LoVo (cell line): ENCODE measurements at regions not wholly inside any gene's neighbourhood (a gene's known extent, or its start where the extent isn't known, plus 50 kb on each side); places are given as distances from the start of the nearest gene placed in this dataset.

Experiments used
- DNase-seq: peaks from one replicate; pipeline ENCODE4 v3.0.0-alpha.2; 2016; ENCODE audit warnings: low spot score

DNA sequence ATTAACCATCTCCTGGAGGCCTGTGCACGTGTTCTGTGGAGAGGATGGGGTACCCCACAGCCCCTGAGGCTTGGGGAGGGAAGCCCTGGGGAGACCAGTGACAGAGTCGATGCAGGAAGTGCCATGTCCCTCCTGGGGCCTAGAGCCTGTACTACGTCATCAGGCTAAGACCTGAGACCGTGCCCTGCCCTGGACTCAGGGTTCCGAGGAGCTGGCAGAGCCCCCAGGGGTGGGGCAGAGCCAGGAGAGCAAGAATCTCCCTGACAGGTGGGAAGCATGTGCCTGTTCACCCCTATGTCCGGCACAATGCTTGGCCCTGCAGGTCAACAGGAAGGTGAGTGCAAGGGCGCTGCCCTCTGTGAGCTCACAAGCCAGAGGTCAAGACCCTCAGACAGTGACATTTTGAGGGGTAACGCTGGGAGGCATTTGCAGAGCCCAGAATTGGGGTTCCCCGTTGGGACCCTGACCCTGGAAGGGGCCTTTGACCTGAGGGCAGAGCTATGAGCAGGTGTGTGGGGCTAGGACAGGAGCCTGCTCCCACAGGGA is 781.6 kb downstream of the BRD1 start:
- DNase-seq = no peak

DNA sequence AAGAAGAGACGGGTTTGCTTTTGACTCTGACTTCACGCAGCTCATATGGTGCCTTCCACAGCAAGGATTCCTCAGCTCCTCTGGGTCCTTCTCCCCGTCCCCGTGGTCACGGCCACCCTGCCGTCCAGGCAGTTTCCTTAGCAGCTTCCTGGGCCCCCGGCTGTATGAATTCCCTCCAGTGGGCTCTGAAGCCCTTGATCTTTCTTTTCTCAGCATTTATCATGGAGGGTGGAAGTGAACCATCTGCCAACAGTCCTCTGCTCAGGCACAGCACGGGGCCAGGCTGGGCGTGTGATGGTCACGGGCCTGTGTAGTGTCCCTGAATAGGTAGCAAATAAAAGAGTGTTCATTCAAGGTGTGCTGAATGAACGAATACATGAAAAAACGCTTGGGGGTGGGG is 782.4 kb downstream of the BRD1 start:
- DNase-seq = no peak

DNA sequence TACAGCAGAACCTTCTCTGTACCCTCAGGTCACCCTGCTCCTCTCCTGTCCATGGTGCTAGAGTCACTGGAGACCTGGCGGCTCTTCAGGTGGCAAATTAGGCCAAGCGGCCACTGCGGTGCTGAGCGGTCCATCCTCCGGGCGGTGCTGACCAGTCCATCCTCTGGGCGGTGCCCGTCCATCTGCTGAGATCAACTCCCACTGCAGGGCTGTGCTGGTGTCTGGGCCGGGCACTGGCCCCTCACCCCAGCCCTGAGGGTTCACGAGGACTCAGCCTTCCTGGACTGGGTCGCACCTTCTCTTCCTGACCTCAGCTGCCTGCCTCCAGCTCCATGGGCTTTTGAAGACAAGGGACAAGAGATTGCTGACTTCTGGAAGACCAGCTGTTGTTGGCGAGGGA is 782.9 kb downstream of the BRD1 start:
- DNase-seq = no peak

DNA sequence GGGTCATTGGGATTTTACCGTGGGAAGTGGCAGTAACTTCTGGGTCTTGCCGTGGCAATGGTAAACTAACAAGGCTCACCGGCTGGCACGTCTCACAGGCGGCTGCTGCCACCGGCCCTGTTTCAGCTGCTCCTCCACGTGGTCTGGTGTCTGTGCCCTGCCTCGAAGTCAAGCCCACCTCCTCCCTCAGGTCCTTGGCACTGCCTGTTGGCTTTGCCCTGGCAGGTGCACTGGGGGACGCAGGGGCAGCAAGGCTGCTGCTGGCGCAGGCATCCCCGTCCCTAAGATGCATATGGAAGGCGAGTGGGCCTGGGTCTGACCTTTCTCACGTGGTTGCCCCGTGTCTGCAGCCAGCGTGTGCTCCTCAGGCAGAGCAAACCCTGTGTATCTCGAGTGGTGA is 783.6 kb downstream of the BRD1 start:
- DNase-seq = no peak

DNA sequence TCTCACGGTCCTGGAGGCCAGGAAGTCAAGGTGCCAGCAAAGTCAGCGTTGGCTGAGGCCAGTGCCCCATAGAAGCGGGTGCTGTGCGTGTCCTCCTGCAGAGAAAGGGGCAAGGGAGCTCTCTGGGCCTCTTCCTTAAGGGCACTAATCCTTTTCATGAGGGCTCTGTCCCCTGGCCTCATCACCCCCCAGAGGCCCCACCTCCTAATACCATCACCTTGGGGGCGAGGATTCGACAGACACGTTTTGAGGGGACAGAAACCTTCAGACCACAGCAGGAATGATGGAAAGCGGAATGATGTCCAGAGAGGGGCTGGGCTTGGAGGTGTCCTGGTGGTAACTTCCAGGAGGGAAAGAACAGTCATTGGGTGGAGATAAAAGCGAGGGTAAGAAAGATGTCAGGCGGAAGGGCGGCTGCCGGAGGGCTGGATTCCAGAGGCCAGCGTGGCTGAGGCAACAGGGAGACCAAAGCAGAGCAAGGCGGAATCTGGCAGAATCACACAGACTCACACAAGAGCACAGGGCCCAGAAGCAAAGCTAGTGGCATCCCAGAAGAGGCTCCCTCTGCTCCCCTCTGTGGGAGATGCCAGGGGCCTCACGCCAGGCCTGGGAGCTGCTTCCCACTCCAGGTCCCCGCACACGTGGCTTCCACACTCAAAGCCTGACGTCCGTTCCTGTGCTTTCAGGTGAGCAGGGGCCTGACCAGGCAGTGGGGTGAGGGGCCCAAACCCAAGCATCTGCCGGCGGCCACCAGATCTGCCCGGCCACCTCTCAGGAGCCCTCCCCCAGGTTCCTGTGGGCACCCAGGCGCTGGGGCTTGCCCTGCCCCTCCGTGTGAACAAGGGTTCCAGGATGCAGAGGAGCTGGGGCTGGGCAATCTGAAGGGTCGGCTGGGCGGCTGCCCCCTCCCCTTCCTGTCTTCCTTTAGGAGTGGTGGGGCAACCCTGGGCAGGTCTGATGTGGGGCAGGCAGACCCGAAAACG is 784.5 kb downstream of the BRD1 start:
- no peak for DNase-seq

DNA sequence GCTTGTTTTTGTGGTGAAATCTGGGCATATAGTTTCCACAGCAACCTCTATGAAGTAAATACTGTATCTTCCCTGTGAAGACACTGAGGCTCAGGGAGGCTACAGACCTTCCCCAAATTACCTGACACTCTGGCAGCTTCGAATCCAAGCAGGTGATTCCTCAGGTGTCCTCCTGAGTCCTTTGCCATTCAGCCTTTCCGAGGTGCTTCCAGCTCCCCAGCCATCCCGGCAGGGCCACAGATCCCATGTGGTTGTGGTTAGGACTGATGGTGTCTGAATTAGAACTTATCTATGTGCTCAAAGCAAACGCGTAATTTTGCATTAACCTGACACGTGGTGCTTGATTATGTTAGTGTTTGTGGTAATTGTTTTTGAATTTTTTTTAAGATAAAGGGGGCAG is 785.6 kb downstream of the BRD1 start:
- no peak for DNase-seq

DNA sequence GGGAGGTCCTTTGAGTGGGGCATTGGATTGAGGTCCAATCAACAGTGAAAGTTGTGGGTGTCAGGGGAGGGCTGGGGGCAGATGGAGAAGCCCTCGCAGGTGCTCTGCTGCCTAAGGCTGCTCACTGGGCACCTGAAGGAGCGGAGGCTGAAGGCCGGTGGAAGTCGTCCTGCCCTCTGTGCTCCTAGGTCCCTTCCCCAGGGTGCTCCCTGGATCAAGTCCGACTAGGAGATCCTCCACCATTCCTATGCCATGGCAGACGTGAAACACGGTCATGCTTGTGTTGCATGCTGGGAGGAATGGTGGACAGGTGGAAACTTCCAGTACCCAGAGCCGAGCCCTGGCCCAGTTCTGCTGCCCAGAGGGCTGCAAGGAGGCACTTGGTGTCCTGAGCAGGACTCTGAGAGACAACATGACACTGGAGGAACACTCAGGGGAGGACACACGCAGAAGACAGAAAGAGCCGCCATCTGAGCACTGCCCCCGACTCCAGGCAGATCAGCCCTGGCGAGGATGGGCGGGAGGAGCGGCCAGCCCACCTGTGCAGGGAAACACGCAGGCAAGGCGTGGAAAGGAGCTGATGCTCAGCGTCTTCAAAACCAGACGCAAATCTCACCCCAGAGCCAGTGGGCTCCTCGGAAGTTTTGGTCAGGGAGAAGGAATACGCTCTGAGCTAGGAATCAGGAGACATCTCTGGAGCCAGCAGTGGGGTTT is 786.8 kb downstream of the BRD1 start:
- no peak for DNase-seq

DNA sequence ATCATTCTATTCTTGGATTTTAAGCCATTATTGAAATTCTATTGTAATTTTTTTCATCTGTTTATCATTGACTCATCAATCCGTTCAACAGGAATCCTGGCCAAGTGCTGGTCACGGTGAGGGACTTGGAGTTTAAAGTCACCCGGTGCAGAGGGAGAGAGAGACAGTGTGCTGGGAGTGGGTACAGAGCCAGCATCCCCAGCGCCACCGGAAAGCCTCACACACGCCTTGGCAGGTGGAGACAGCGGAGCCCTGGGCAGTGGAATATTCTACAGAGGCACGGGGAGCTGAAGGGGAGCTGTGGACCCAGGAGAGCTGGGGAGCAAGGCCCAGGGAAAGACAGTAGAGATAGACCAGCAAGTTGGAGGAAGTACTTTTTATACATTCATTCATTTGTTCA is 787.6 kb downstream of the BRD1 start:
- no peak for DNase-seq

DNA sequence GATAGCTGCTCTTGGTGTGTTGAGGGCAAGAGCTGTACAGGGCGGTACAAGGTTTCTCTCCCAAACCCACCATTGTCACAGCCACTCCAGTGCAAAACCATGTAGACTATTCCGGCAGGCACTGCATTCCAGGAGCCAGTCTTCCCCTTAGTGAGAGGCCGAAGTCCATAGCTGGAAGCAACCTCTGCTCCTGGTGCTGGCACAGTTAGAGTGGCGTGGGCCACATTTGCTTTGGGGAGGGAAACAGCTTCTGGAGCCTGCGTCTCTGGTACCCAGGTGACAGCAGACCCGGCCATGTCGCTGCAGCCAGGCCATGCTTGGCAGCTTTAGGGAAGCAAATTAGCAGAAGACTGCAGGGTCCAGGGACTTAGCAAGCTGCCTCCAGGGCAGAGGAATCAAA is 788.0 kb downstream of the BRD1 start:
- DNase-seq = no peak

DNA sequence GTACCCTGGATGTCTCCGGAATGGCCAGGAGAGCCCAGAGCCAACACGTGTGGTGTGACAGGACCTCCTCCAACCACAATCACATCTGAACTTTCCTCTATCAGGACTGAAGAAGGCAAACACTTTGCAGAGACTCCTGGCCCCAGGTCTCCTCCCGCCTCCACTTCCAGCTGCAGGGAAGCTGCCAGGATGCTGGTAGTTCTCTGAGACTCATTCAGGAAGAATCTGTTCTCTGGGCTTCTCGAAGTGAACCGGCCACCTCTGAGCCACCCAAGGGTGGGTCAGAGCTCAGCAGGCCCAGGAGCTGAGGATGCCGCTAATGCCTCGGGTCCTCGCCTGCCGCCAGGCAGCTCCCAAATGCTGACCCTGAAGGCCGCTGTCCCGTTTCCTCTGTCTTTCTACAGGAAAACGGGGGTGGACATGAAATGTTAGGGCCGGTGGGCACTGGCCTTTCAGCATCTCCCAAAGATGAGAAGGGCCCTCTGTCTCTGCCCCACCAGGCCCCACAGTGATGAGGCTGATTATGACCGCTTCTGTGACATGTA is 789.9 kb downstream of the BRD1 start:
- no peak for DNase-seq

DNA sequence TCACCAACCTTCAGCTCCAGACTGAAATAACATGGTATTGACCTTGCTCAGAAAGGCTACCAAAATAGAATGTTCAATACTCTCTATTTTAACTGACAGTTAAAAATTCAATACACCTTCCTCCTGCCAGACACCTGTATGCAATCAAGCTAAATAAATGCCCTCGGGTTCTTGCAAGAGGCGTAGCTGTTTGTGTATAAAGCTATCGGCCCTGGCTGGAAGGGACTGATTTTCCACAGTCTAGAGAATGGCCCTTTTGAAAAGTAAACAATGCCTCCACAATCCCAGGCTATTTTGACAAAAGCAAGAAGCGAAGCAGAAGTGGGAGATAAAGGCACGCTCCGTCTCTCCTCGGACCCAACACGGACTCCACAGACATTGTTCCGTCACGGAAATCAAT is 791.2 kb downstream of the BRD1 start:
- no peak for DNase-seq

DNA sequence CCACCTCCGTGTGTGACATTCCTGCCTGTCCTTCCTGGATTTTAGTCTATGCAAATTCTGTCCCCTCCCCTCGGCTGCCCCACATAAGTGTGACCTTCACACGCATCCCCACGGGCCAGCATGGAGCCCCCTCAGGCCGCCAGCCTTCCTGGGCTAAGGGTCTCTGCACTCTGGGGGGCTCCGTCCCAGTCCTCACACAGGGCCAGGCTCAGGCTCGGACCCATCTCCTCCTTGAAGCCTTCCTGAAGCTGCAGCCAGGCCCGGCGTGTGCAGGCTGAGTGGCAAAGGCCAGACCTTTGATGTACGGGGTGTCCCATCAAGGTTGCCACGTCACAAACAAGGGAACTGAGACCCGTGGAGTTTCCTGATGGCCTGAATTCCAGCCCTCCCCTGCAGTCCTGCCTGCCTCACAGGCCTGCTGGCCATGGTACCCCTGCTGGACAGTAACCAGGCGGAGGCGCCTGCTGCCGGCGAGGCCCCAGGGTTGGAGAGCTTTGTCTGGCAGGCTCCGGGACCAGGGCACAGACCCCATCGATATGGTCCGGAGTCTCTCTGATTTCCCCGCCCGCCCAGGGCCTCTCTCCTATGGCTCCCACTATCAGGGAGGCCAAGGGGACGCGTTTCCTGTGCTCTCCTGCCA is 791.7 kb downstream of the BRD1 start:
- no peak for DNase-seq

DNA sequence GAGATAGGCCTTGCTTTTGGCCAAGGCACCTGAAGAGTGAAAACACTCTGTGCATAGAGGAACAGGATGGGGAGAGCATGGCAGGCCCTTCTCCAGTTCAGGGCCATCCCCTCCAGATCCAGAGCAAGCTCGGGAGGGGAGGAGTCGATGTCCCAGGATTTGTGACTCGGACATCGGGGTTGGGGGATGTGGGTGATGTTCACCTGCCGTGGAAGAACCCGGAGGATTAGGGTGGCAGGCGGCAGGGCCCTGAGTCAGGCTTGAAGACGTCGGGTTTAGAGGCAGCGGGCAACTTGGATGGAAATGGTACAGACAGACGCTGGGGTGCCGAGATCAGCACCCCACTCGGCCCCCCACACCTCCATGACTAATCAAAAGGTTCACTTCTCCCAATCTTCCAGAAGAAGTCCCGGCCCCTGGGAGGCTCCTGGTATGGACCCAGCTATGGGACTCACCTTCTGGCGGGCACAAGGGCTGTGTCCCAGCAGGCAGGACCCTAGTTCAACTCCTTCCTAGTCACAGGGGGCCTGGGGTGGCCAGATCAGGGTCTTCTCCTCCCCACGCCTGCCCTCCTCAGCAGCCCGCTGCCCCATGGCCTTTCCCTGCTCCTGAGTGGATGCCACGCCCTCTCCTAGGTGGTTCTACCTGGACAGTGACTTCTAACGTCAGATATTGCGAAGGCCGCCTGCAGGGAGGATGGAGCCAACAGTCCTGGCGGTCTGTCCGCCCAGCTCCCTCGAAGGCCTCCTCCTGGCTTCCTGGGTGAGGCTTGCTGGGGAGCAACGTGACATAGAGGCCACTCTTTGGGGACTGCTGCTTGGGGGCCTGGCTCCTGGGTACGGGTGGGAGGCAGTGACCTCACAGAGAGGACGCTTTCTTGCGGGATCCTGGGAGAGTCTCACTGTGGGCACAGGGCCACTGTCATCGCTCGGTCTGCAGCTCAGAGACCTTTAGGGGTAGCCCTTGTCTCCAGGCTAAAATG is 792.5 kb downstream of the BRD1 start:
- DNase-seq = no peak

DNA sequence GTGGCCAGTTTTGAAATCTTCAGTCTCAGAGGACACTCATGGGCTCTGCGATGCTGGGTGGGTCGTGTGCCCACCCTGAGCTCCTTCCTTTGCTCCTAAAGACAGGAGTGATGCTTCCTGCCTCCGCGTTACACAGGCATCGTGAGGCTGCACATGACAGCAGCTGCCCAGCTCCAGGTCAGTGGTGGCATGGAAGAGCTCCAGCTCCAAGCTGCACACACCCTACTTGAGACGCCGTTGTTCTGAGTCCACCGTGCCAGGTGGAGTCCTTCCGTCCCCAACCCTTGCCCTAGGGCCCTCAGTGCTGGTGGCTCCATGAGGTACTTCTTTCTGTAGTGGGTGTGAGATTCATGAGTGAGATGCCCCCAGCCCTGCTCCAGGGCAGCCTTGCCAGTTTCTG is 794.1 kb downstream of the BRD1 start:
- DNase-seq = no peak

DNA sequence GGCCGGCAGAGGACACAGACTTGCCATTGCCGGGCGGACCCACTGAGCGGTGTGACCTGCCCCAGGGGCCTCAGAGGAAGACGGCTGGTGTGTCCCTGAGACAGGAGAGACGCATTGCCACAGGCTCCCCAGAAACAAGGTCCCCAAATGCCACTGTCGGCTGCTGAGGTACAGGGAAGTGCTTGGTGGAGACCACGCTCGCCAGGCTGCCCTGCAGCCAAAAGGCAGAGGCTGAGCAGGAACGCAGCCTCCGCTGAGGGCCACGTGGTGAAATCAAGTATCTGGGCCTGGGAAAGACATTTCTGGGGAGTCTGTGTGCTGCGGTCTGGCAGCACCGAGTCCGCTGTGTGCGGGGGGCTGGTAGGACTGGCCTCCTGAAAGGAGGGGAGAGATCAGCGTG is 794.9 kb downstream of the BRD1 start:
- no peak for DNase-seq

DNA sequence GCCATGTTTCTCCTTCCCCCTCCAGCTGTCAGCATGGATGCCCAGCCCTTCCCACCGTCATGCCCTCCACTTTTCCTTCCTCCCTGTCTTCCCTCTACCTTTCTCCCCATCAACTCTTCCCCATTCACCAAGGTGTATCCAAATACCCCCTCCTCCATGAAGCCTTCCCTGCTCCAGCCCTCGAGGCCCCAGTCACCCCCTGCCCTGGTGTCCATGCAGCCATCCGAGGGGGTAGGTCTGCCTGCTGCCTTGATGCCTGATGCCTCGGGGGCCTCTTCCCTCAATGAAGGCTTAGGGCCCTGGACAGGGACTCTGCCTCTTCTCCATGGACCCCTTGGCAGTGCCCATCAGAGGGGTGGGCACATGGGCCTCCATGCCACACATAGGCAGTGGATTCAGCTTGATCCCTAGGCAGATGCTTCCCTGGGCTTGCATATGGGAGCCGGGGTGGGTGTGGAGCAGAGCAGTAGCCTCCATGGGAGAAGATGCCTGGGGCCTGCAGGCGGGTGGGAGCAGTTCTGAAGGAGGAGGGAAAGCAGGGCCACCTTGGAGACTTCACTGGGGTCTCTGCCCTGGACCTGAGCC is 795.8 kb downstream of the BRD1 start:
- no peak for DNase-seq

DNA sequence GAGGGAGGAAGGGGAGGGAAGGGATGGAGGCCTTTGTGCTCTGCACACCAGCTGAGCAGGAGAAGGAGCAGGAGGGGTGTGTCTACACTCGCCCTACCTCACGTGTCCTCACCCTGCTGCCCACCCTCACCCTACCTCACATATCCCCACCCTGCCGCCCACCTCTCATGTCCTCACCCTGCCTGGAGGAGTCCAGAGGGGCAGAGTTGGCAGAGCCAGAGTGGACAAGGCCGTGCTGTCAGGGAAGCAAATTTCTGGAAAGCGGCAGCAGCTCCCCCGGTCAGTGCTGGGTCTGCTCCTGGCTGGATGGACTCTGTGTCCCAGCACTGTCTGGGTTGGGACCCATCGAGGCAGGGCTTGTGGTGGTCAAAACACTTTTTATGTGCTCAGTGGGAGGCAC is 799.6 kb downstream of the BRD1 start:
- no peak for DNase-seq

DNA sequence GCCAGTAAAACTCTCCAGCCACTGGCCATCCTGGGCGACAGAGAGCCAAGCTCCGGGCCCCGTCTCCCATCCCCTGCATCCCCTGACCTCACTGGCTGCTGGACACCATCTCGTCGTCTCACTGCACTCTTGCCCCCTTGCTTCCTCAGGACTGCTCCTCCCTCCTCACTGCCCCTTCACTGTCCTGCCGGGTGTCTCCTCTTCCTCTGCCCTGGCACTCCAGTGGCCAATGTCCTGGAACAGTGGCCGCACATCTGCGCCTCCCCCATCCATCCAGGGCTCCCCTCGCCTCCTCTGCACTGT is 800.4 kb downstream of the BRD1 start:
- no peak for DNase-seq

DNA sequence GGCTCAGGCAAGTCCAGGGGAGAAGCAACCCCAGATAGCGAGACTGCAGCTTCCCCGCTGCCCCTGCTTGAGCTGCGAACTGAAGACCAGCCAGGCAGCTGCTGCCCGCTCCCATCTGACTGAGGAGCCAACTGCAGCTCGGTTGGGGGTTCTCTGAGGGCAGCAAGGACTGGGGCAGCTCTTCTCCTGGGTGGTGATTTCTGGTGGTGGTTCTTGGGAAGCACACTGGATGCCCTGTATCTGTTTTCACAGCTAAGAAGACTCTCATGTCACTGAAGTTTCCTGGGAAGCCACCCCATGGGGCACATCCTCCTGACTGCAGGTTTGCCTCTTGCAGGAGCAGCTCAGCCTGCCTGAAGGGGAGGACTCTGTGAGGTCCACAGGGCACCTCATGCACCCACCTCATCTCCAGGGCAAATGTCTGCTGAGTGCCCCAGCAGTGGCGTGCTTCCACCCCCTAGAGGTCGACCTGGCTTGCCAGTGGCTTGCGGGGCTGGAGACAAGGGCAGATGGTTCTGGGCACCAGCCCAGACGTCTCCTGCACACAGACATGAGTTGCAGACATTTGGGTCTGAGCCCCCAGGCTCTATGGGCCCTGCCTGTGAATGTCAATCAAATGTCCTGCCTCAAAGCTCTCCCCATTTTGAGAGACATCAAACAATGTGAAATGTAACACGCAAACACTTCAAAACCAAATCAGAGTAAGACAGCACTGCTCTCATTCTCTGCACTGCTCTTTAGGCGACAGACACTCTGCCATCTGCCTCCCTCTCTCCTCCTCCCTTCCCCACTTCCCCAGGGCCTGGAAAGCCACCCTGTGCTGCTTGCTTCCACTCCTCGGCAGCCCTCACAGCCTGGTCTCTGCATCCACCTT is 800.9 kb downstream of the BRD1 start:
- no peak for DNase-seq
